H1 (cell line): ENCODE measurements at regions not wholly inside any gene's neighbourhood (a gene's known extent, or its start where the extent isn't known, plus 50 kb on each side); places are given as distances from the start of the nearest gene placed in this dataset.

Experiments used
- CEBPB ChIP-seq: IDR thresholded peaks from 2 replicates; pipeline ENCODE4 v1.6.1; 2012; ENCODE audit warnings: low read depth, low read length
- CREB1 ChIP-seq: IDR thresholded peaks from 2 replicates; pipeline ENCODE4 v1.6.1; 2012; ENCODE audit warnings: inconsistent platforms
- CTCF ChIP-seq, 3 experiments: IDR thresholded peaks; 1 replicate in 2 of 3; 2 replicates in 1 of 3; pipeline versions ENCODE4 v1.5.1 to v1.6.1; 2011; ENCODE audit warnings: low read length in 3 of 3, mild to moderate bottlenecking in 3 of 3, inconsistent platforms in 2 of 3, low read depth in 1 of 3, moderate library complexity in 1 of 3; ENCODE audit not compliant: insufficient read depth in 1 of 3; ENCODE audit errors: control extremely low read depth in 1 of 3
- EP300 ChIP-seq, 2 experiments: IDR thresholded peaks; 1 replicate in 1 of 2; 2 replicates in 1 of 2; pipeline ENCODE4 v1.6.1; 2011 to 2012; ENCODE audit warnings: low read depth in 2 of 2, low read length in 2 of 2, mild to moderate bottlenecking in 2 of 2, borderline replicate concordance in 1 of 2, inconsistent platforms in 1 of 2, moderate library complexity in 1 of 2
- EZH2 ChIP-seq: fragments of 200-600 bp; sonication (generic); IDR thresholded peaks from 2 replicates; pipeline ENCODE4 v1.7.1; 2012; ENCODE audit warnings: low read depth, mild to moderate bottlenecking, moderate library complexity, low read length, inconsistent platforms; ENCODE audit not compliant: severe bottlenecking
- FOSL1 ChIP-seq: IDR thresholded peaks from 2 replicates; pipeline ENCODE4 v1.6.1; 2011; ENCODE audit warnings: mild to moderate bottlenecking, low read depth, low read length, moderate library complexity; ENCODE audit not compliant: insufficient read depth
- HDAC6 ChIP-seq: IDR thresholded peaks from one replicate; pipeline ENCODE4 v1.7.1; 2012; ENCODE audit warnings: low read depth, mild to moderate bottlenecking, inconsistent platforms, low read length, moderate library complexity
- MAFK ChIP-seq: IDR thresholded peaks from 2 replicates; pipeline ENCODE4 v1.6.1; 2012; ENCODE audit warnings: low read depth, mild to moderate bottlenecking, improper control_type of control experiment, low read length
- POLR2A ChIP-seq, 2 experiments: IDR thresholded peaks; 1 replicate in 1 of 2; 2 replicates in 1 of 2; pipeline ENCODE4 v1.6.1; 2011; ENCODE audit warnings: low read depth in 2 of 2, low read length in 2 of 2, mild to moderate bottlenecking in 2 of 2; ENCODE audit errors: control extremely low read depth in 1 of 2
- POLR2AphosphoS5 ChIP-seq: IDR thresholded peaks from 2 replicates; pipeline ENCODE4 v1.6.1; 2011; ENCODE audit warnings: low read depth, low read length
- RBBP5 ChIP-seq: IDR thresholded peaks from 2 replicates; pipeline ENCODE4 v1.7.1; 2012; ENCODE audit warnings: low read depth, mild to moderate bottlenecking, inconsistent platforms, low read length, moderate library complexity, borderline replicate concordance
- TAF1 ChIP-seq: IDR thresholded peaks from 2 replicates; pipeline ENCODE4 v1.6.1; 2011; ENCODE audit warnings: mild to moderate bottlenecking, low read depth, low read length
- TF ChIP-seq, protein P1 (sequence below): IDR thresholded peaks from 2 replicates; pipeline ENCODE4 v1.6.1; 2012; ENCODE audit warnings: inconsistent platforms
- TF ChIP-seq, protein P2 (sequence below): IDR thresholded peaks from 2 replicates; pipeline ENCODE4 v1.6.1; 2011; ENCODE audit warnings: low read length, improper control_type of control experiment

DNA sequence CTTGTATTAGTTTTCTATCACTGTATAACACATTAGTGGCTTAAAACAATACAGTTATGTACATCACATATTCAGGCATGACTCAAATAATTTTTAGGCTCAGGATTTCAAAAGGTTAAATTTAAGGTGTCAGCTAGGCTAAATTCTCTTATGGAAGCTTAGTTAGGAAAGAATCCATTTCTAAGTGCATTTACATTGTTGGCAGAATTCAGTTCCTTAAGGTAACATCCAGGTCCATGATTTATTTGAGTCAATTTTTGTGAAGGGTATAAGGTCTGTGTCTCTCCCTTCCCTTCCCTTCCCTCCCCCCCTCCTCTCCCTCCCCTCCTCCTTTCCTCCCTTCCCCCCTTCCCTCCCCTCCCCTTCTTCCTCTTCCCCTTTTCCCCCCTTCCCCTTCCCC lies 399.0 kb upstream of the CNTN5 start:
- TF ChIP-seq CTCF (IDR thresholded peaks at IDR 0.05; ENCODE audit: control extremely low read depth in 1 of 3, insufficient read depth in 1 of 3, low read depth in 1 of 3, low read length in 3 of 3) (no peak), EP300 (IDR thresholded peaks at IDR 0.05; ENCODE audit: borderline replicate concordance in 1 of 2, low read depth in 2 of 2, low read length in 2 of 2) (no peak), RBBP5 (no peak), POLR2A (IDR thresholded peaks at IDR 0.05; ENCODE audit: control extremely low read depth in 1 of 2, low read depth in 2 of 2, low read length in 2 of 2) (no peak), POLR2AphosphoS5 (no peak), HDAC6 (no peak), CEBPB (no peak), EZH2 (no peak), CREB1 (no peak), FOSL1 (no peak), MAFK (no peak), TAF1 (no peak)
- TF ChIP-seq, protein P1, sequence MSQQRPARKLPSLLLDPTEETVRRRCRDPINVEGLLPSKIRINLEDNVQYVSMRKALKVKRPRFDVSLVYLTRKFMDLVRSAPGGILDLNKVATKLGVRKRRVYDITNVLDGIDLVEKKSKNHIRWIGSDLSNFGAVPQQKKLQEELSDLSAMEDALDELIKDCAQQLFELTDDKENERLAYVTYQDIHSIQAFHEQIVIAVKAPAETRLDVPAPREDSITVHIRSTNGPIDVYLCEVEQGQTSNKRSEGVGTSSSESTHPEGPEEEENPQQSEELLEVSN = no peak
- TF ChIP-seq, protein P2, sequence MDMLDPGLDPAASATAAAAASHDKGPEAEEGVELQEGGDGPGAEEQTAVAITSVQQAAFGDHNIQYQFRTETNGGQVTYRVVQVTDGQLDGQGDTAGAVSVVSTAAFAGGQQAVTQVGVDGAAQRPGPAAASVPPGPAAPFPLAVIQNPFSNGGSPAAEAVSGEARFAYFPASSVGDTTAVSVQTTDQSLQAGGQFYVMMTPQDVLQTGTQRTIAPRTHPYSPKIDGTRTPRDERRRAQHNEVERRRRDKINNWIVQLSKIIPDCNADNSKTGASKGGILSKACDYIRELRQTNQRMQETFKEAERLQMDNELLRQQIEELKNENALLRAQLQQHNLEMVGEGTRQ = no peak
